SW480 (cell line): ENCODE measurements at regions not wholly inside any gene's neighbourhood (a gene's known extent, or its start where the extent isn't known, plus 50 kb on each side); places are given as distances from the start of the nearest gene placed in this dataset.

ENCODE experiments used
- DNase-seq: peaks from one replicate; pipeline ENCODE4 v3.0.0-alpha.2; 2016; ENCODE audit warnings: low spot score

- peak; percentile 21 for DNase-seq
Measured at GRCh38 chr10:78162853-78163252, 129.2 kb downstream of the RPS24 start.

- no peak for DNase-seq
Measured at GRCh38 chr10:78164702-78165101, 131.0 kb downstream of the RPS24 start.

- DNase-seq = no peak
Measured at GRCh38 chr10:78165172-78165571, 131.5 kb downstream of the RPS24 start.

DNA sequence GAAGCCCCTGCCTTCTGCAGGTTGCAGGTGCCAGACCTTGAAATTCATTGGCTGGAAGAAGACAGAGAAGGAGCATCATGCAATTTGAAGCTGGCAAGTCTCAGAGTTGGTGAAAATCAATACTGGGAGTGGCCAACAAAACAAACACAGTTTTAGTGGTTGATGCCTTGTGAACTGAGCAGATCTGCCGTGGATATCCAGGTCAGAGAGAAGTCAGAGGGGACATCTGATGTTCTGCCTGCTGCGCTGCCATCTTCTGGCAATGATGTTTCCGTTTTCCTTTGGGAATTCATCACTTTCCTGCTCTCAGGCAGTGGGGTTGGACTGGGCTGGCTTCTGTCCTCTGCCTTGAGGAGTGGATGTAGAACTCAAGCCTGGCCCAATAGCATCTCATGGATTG lies 132.0 kb downstream of the RPS24 start:
- DNase-seq = peak; percentile 55

GRCh38 chr10:78166261-78166660 lies 132.6 kb downstream of the RPS24 start:
- no peak for DNase-seq

- no peak for DNase-seq
Measured at GRCh38 chr10:78169214-78169613, 135.6 kb downstream of the RPS24 start.

DNA sequence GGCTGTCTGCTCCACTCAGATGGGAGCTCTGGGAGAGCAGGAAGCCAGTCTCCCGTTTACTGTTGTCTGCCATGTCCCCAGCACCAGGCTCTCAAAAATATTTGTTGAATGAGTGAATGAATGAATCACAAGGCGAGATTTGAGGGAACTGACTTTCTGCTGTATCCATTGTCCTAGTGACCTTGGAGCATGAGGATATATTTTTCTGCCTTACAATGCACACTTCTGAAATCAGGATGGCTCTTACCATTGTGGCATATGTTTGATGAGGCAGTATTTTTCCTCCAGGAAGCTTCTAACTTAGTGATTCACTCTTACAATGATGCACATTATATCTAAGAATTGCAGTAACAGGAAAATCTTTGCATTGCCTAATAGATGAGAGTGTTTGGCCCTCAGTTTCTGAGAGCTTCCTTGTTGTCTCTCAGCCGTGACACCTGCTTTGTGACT lies 136.4 kb downstream of the RPS24 start:
- DNase-seq = no peak

DNA sequence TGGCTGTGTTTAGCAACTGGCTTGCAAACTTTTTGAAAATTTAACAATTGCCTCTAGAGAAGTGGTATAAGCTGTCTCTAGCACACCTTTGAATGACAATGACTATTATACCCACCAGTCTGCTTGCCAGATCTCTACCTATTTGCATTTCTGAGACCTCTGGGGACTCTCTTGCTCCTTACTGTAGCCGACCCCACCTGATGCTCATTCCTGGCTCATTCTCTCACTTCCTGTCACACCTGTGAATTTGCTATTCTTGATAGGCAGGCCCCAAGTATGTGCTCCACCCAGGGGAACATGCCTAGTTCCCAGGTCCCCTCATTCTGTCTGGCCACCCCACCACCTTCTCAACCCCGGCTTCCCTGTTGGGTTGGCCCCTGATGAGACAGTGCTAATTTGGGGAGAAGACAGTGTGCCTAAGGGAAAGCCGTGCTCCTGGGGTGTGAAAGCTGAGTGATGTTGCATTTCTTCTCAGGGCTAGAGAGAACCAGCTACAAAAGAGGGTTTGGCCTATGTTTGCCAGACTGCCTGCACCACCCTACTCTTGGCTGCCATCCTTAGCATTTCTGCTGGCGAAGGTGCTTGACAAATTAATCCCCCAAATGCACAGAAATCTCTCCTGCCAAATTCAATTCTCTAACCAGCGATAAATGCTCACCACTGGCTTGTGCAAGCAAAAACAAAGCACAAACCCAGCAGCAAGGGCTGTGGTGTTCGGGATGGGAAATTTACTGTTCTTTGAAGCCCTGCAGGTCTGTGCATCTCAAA lies 138.2 kb downstream of the RPS24 start:
- no peak for DNase-seq

DNA sequence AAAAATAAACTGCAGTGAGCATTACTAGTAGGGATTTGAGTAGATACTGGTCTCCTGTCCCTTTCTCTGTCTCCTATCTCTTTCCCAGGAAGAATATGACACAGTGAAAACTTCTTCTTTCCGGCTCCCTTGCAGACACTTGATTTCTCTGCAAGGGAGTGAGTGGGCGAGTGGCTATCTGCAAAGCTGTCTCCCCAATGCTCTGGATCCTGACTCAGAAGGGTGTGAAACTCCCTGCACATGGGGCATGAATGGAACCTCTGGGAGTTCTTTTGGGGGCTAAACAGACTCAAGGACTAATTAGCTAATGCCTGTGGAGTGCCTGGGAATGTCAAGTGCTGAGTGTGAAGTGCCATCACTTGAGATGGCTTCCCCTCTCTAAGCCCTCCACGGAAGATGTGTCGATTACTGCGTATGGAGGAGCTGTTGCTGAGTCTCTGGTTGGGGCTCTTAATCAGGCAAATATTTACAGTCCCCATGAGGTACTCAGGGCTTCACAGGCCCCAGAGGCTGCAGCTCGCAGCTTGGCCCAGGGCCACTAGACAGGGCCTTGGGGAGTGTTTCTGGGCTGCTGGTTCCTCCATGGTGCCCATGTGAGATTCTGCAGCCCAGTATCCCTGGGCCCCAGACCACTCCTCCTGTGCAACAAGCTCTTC lies 139.8 kb downstream of the RPS24 start:
- DNase-seq = no peak

- no peak for DNase-seq
Measured at GRCh38 chr10:78175444-78176015, 141.9 kb downstream of the RPS24 start.

DNA sequence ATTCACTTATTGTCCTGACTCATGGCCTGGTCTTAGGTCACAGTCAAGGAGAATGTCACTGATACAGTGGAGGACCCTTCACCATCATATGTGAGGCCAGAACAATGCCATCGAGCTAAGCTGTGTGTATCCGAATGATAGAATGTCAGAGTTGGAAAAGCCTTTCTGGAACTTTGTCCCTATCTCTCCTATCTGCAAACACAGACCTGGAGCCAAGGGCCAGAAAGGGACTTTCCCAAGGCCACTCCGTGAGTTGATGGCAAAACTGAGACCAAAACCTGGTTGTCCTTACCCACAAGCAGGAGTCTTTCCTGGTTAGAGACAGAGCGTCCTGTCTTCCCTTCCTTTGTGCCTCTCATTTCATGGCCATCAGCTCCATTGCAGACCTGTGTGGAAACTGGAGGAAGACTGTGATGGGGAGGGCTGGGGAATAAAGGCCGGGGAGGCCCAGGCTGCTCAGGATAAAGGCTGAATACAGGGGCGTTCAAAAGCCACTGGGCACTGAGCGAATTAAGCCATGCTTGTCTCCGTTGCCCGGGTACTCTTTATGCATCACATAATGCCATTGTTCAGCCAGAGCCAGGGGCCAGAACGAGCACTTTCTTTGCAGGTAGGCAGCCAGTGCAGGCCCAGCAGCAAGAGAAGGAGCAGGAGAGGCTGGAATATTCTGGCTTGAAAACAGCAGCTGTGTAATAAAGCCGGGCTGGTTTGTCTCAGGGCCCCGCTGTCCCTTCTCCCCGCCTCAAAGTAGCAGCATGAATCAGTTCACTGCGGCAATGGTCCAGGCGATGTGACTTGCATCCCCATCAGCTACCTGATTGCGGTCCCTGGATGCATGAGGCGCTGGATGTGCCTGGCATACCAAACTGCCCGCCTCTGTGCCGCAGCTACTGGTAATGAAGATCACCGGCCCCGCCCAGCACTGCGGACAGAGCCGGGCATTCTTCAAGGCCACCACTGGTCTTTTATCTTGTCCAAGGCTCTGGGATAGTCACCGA lies 143.0 kb downstream of the RPS24 start:
- peak; percentile 51 for DNase-seq

- no peak for DNase-seq
Measured at GRCh38 chr10:78177491-78178185, 144.0 kb downstream of the RPS24 start.

DNA sequence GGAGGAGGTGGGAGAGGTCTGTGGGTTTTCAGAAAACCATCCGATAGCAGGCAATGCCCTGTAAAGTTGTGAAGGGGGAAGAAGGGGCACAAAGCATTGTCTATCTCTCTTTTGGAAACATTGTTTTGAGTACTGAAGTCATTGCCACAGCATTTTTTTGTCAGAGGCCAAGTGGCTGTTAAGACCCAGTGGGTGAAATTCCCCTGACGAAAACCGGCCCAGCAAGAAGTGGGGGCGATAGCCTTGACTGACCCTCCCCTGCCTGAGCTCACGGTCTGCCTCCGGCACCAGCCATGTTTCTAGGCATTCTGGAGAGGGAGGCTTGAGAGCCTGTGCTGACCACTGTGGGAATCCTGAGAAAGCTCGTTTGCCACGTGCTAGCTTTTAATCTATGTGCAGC lies 144.7 kb downstream of the RPS24 start:
- DNase-seq = no peak

GRCh38 chr10:78178940-78179339 lies 145.3 kb downstream of the RPS24 start:
- no peak for DNase-seq

GRCh38 chr10:78179886-78180705 lies 146.4 kb downstream of the RPS24 start:
- DNase-seq = peak; percentile 32

- no peak for DNase-seq
Measured at GRCh38 chr10:78181381-78182055, 147.9 kb downstream of the RPS24 start.

DNA sequence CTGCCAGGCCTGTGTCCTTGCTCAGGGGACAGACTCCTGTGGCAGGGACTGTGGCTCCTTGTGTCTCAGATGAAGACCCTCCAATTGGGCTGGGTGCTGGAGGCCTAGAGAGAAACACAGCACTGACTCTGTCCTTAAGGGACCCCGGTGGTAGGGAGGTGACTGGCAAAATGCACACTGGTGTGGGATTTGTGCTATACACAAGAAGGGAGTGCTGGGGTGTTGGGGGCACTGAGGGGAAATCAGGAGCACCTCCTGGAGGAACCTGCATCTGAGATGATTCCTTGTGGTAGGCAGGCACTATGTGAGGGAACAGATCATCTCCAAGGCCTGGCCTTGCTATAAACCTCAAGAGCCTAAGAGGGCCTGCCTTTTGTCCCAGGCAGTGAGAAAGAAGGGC lies 149.2 kb downstream of the RPS24 start:
- DNase-seq = no peak

DNA sequence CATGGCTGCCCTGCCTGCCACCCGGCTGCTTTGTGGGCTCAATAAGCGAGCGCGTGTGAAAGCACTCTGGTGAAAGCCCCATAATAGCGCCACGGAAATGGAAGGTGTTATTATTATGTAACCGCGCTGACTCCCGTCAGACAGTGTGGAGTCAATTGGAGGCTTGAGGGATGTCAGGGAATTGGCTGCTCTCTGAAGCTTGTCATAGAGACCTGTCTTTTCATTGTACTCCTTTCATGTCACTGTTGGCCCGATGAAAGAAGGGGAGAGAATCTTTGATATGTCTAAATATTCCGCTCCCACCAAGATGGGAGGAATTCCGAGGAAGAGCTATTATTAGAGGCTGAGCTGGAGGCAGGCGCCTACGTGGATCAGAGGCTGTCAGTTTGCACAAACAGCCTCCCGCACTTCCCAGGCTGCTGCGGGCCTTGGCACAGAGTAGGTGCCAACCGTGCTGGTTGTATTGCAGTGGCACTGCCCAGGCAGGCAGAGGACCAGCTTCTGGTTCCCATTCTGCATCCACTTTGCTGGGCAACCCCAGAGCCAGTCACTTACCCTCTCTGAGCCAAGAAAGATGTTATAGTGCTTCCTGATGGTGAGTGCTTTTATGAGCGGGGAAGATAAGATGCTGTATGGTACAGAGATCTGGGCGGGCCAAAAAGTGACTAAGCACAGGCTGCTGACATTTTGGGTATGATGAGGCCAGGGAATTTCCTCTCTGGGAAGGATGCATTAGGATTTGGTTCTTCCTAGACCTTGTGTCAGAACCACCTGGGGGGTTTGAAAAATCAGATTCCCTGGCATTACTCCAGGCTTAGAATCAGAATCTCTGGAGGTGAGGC lies 151.4 kb downstream of the RPS24 start:
- no peak for DNase-seq

- DNase-seq = no peak
Measured at GRCh38 chr10:78185693-78186055, 152.0 kb downstream of the RPS24 start.
